ENCODE measurements at regions not wholly inside any gene's neighbourhood (a gene's known extent, or its start where the extent isn't known, plus 50 kb on each side); places are given as distances from the start of the nearest gene placed in this dataset.
"Not testable (repeated sequence)": the region's sequence is repeated elsewhere in the genome, so short reads cannot be mapped to it uniquely, and the experiment has no call there.

GRCh38 chr3:10653866-10654611, 148.7 kb upstream of the ATP2B2 start:
- no peak for DNase-seq (ENCODE audit: extremely low read depth, low read depth, low spot score)

GRCh38 chr3:10655105-10655504, 149.7 kb upstream of the ATP2B2 start:
- DNase-seq (ENCODE audit: extremely low read depth, low read depth, low spot score) = no peak

- DNase-seq (ENCODE audit: extremely low read depth, low read depth, low spot score) = not testable (repeated sequence)
Observed at GRCh38 chr3:10657339-10657738, 152.0 kb upstream of the ATP2B2 start.

GRCh38 chr3:10665592-10665991, 150.4 kb upstream of the SLC6A11 start:
- no peak for DNase-seq (ENCODE audit: extremely low read depth, low read depth, low spot score)

GRCh38 chr3:10666621-10667020, 149.4 kb upstream of the SLC6A11 start:
- no peak for DNase-seq (ENCODE audit: extremely low read depth, low read depth, low spot score)

GRCh38 chr3:10667269-10667668, 148.8 kb upstream of the SLC6A11 start:
- DNase-seq (ENCODE audit: extremely low read depth, low read depth, low spot score) = no peak

- no peak for DNase-seq (ENCODE audit: extremely low read depth, low read depth, low spot score)
Observed at GRCh38 chr3:10667901-10668476, 148.0 kb upstream of the SLC6A11 start.

GRCh38 chr3:10669490-10670048, 146.5 kb upstream of the SLC6A11 start:
- DNase-seq (ENCODE audit: extremely low read depth, low read depth, low spot score) = no peak

GRCh38 chr3:10672422-10672821, 143.6 kb upstream of the SLC6A11 start:
- DNase-seq (ENCODE audit: extremely low read depth, low read depth, low spot score) = no peak

GRCh38 chr3:10674578-10674977, 141.4 kb upstream of the SLC6A11 start:
- no peak for DNase-seq (ENCODE audit: extremely low read depth, low read depth, low spot score)

- DNase-seq (ENCODE audit: extremely low read depth, low read depth, low spot score) = no peak
Observed at GRCh38 chr3:10676905-10677304, 139.1 kb upstream of the SLC6A11 start.

GRCh38 chr3:10678796-10679376, 137.1 kb upstream of the SLC6A11 start:
- DNase-seq (ENCODE audit: extremely low read depth, low read depth, low spot score) = no peak

GRCh38 chr3:10680796-10681195, 135.2 kb upstream of the SLC6A11 start:
- DNase-seq (ENCODE audit: extremely low read depth, low read depth, low spot score) = no peak

GRCh38 chr3:10682692-10683091, 133.3 kb upstream of the SLC6A11 start:
- DNase-seq (ENCODE audit: extremely low read depth, low read depth, low spot score) = no peak

GRCh38 chr3:10683106-10683505, 132.9 kb upstream of the SLC6A11 start:
- no peak for DNase-seq (ENCODE audit: extremely low read depth, low read depth, low spot score)

- DNase-seq (ENCODE audit: extremely low read depth, low read depth, low spot score) = no peak
Observed at GRCh38 chr3:10688126-10688525, 127.9 kb upstream of the SLC6A11 start.

GRCh38 chr3:10688548-10689172, 127.4 kb upstream of the SLC6A11 start:
- no peak for DNase-seq (ENCODE audit: extremely low read depth, low read depth, low spot score)

- no peak for DNase-seq (ENCODE audit: extremely low read depth, low read depth, low spot score)
Observed at GRCh38 chr3:10692039-10692622, 123.9 kb upstream of the SLC6A11 start.

- no peak for DNase-seq (ENCODE audit: extremely low read depth, low read depth, low spot score)
Observed at GRCh38 chr3:10693457-10693856, 122.6 kb upstream of the SLC6A11 start.

GRCh38 chr3:10694179-10694578, 121.8 kb upstream of the SLC6A11 start:
- DNase-seq (ENCODE audit: extremely low read depth, low read depth, low spot score) = no peak

GRCh38 chr3:10695186-10695585, 120.8 kb upstream of the SLC6A11 start:
- DNase-seq (ENCODE audit: extremely low read depth, low read depth, low spot score) = not testable (repeated sequence)

All from glomerular endothelial cell (primary cell).